ENCODE measurements at regions not wholly inside any gene's neighbourhood (a gene's known extent, or its start where the extent isn't known, plus 50 kb on each side); places are given as distances from the start of the nearest gene placed in this dataset.
"Not testable (repeated sequence)": the region's sequence is repeated elsewhere in the genome, so short reads cannot be mapped to it uniquely, and the experiment has no call there.

GRCh38 chr1:143663056-143663455, 308.7 kb downstream of the FAM72C start:
- TF ChIP-seq ZC3H10, TSHZ2, SNAI2 (CRISPR knock-in tag; IDR thresholded peaks at IDR 0.05): not testable (repeated sequence)

All from SK-N-SH treated with all-trans-retinoic acid at 6 μM for 48 hours (cell line).